ENCODE measurements at regions not wholly inside any gene's neighbourhood (a gene's known extent, or its start where the extent isn't known, plus 50 kb on each side); places are given as distances from the start of the nearest gene placed in this dataset.

DNA sequence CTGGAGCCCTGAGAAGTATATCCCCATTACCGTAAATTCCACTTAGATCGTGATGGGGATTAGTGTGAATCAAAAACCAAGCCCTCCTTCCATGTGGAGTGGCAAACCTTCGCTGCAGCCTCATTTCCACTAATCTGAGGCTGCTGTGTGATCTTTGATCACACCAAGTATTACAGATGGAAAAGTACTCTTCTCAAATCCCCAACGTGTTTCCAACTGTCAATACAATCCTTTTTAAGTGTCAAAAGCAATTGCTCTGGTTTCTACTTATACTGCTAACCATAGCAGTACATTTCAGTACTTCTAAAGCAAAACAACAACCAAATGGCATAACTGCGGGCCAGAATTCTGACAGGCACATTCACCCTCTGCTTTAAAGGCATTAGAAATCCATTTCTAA, 307.7 kb upstream of the ADAMTS16 start:
- TF ChIP-seq, protein P1, sequence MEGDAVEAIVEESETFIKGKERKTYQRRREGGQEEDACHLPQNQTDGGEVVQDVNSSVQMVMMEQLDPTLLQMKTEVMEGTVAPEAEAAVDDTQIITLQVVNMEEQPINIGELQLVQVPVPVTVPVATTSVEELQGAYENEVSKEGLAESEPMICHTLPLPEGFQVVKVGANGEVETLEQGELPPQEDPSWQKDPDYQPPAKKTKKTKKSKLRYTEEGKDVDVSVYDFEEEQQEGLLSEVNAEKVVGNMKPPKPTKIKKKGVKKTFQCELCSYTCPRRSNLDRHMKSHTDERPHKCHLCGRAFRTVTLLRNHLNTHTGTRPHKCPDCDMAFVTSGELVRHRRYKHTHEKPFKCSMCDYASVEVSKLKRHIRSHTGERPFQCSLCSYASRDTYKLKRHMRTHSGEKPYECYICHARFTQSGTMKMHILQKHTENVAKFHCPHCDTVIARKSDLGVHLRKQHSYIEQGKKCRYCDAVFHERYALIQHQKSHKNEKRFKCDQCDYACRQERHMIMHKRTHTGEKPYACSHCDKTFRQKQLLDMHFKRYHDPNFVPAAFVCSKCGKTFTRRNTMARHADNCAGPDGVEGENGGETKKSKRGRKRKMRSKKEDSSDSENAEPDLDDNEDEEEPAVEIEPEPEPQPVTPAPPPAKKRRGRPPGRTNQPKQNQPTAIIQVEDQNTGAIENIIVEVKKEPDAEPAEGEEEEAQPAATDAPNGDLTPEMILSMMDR (IDR thresholded peaks at IDR 0.05; ENCODE audit: insufficient read depth, low read length): no peak
- TF ChIP-seq POLR2AphosphoS5 (IDR thresholded peaks at IDR 0.05; ENCODE audit: low read depth) (no peak), GABPA (IDR thresholded peaks at IDR 0.05; ENCODE audit: low read depth) (no peak)
- TF ChIP-seq, protein P2, sequence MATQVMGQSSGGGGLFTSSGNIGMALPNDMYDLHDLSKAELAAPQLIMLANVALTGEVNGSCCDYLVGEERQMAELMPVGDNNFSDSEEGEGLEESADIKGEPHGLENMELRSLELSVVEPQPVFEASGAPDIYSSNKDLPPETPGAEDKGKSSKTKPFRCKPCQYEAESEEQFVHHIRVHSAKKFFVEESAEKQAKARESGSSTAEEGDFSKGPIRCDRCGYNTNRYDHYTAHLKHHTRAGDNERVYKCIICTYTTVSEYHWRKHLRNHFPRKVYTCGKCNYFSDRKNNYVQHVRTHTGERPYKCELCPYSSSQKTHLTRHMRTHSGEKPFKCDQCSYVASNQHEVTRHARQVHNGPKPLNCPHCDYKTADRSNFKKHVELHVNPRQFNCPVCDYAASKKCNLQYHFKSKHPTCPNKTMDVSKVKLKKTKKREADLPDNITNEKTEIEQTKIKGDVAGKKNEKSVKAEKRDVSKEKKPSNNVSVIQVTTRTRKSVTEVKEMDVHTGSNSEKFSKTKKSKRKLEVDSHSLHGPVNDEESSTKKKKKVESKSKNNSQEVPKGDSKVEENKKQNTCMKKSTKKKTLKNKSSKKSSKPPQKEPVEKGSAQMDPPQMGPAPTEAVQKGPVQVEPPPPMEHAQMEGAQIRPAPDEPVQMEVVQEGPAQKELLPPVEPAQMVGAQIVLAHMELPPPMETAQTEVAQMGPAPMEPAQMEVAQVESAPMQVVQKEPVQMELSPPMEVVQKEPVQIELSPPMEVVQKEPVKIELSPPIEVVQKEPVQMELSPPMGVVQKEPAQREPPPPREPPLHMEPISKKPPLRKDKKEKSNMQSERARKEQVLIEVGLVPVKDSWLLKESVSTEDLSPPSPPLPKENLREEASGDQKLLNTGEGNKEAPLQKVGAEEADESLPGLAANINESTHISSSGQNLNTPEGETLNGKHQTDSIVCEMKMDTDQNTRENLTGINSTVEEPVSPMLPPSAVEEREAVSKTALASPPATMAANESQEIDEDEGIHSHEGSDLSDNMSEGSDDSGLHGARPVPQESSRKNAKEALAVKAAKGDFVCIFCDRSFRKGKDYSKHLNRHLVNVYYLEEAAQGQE (IDR thresholded peaks at IDR 0.05; ENCODE audit: insufficient replicate concordance, low read depth): no peak
